Stimulated activated CD8-positive, alpha-beta memory T cell treated with anti-CD3 and anti-CD28 coated beads, Interleukin-4, amount 100 ng/mL, for 48 hours (primary cell): ENCODE measurements at regions not wholly inside any gene's neighbourhood (a gene's known extent, or its start where the extent isn't known, plus 50 kb on each side); places are given as distances from the start of the nearest gene placed in this dataset.

Experiments
- DNase-seq: peaks from one replicate; pipeline ENCODE4 v3.0.0-alpha.2; 2020

GRCh38 chrY:15162211-15162610, 637.9 kb downstream of the NLGN4Y start:
- DNase-seq = no peak

- no peak for DNase-seq
These were observed 655.6 kb downstream of the NLGN4Y start for GRCh38 chrY:15179890-15180289.

- no peak for DNase-seq
These were observed 704.7 kb downstream of the NLGN4Y start for GRCh38 chrY:15229056-15229455.

GRCh38 chrY:15239596-15240132, 715.3 kb downstream of the NLGN4Y start:
- DNase-seq = no peak

- no peak for DNase-seq
These were observed 735.0 kb downstream of the NLGN4Y start for GRCh38 chrY:15259286-15259685.

- DNase-seq = no peak
These were observed 762.2 kb downstream of the NLGN4Y start for GRCh38 chrY:15286572-15286971.

- no peak for DNase-seq
These were observed 765.5 kb downstream of the NLGN4Y start for GRCh38 chrY:15289821-15290220.

GRCh38 chrY:15292881-15293280, 768.6 kb downstream of the NLGN4Y start:
- no peak for DNase-seq

GRCh38 chrY:15301879-15302278, 777.5 kb downstream of the NLGN4Y start:
- DNase-seq = no peak

GRCh38 chrY:15312166-15312565, 787.8 kb downstream of the NLGN4Y start:
- DNase-seq = no peak

- DNase-seq = no peak
These were observed 799.9 kb downstream of the NLGN4Y start for GRCh38 chrY:15324189-15324588.

GRCh38 chrY:15325201-15325600, 800.9 kb downstream of the NLGN4Y start:
- DNase-seq = no peak

GRCh38 chrY:15326673-15327072, 802.3 kb downstream of the NLGN4Y start:
- DNase-seq = no peak

GRCh38 chrY:15328848-15329247, 804.5 kb downstream of the NLGN4Y start:
- DNase-seq = no peak

- DNase-seq = no peak
These were observed 819.2 kb downstream of the NLGN4Y start for GRCh38 chrY:15343522-15343921.

GRCh38 chrY:15345471-15346155, 821.3 kb downstream of the NLGN4Y start:
- no peak for DNase-seq

- DNase-seq = no peak
These were observed 825.0 kb downstream of the NLGN4Y start for GRCh38 chrY:15349351-15349750.

- no peak for DNase-seq
These were observed 831.0 kb downstream of the NLGN4Y start for GRCh38 chrY:15355321-15355720.

GRCh38 chrY:15360471-15360870, 836.1 kb downstream of the NLGN4Y start:
- DNase-seq = no peak

- no peak for DNase-seq
These were observed 840.7 kb downstream of the NLGN4Y start for GRCh38 chrY:15364996-15365395.

- DNase-seq = no peak
These were observed 844.5 kb downstream of the NLGN4Y start for GRCh38 chrY:15368786-15369185.

GRCh38 chrY:15385178-15385577, 860.8 kb downstream of the NLGN4Y start:
- DNase-seq = no peak

- no peak for DNase-seq
These were observed 873.4 kb downstream of the NLGN4Y start for GRCh38 chrY:15397556-15398280.

- no peak for DNase-seq
These were observed 878.1 kb downstream of the NLGN4Y start for GRCh38 chrY:15402451-15402850.
